GM10248 (cell line): ENCODE measurements at regions not wholly inside any gene's neighbourhood (a gene's known extent, or its start where the extent isn't known, plus 50 kb on each side); places are given as distances from the start of the nearest gene placed in this dataset.

Experiments
- CTCF ChIA-PET: fragments of 300-600 bp; sonication (Branson Sonifier 250); formaldehyde crosslinking; extraction: SDS; loops from one replicate; lab custom pipeline; 2021; ENCODE audit warnings: antibody characterized with exemption; lab: Yijun Ruan, JAX
- POLR2A ChIA-PET: fragments of 350-650 bp; sonication (Branson Sonifier 250); formaldehyde crosslinking; extraction: SDS; loops from one replicate; lab custom pipeline; 2020; ENCODE audit warnings: antibody characterized with exemption; lab: Yijun Ruan, JAX
- DNase-seq: peaks from one replicate; pipeline ENCODE4 v3.0.0; 2012; ENCODE audit errors: extremely low spot score
- CTCF ChIP-seq: IDR thresholded peaks from 2 replicates; pipeline ENCODE4 v1.5.1; 2012; ENCODE audit warnings: mild to moderate bottlenecking, low read depth; ENCODE audit errors: extremely low read depth, missing control alignments, control extremely low read depth

- POLR2A ChIA-PET: no interaction called here
- TF ChIP-seq CTCF: no peak
- CTCF ChIA-PET: interaction anchor here (1.0 kb wide), 1 partner anchor 10 kb away, joined by 3 read pairs; no protein-coding TSS in a partner anchor
- no peak for DNase-seq
Measured at GRCh38 chr14:83534995-83535394, 1994.9 kb upstream of the FLRT2 start.

- CTCF ChIA-PET: interaction anchor here (1.0 kb wide), 1 partner anchor 9 kb away, joined by 3 read pairs; no protein-coding TSS in a partner anchor
- POLR2A ChIA-PET: no interaction called here
- no peak for DNase-seq
- TF ChIP-seq CTCF: no peak
Measured at GRCh38 chr14:83535444-83535843, 1994.5 kb upstream of the FLRT2 start.

GRCh38 chr14:83541147-83541546 lies 1988.8 kb upstream of the FLRT2 start:
- no peak for DNase-seq
- TF ChIP-seq CTCF: no peak
- CTCF ChIA-PET: no interaction called here
- POLR2A ChIA-PET: no interaction called here

GRCh38 chr14:83548061-83548839 lies 1981.7 kb upstream of the FLRT2 start:
- TF ChIP-seq CTCF: no peak
- CTCF ChIA-PET: no interaction called here
- no peak for DNase-seq
- POLR2A ChIA-PET: no interaction called here

- POLR2A ChIA-PET: no interaction called here
- CTCF ChIA-PET: no interaction called here
- DNase-seq: no peak
- TF ChIP-seq CTCF: no peak
Measured at GRCh38 chr14:83556065-83556464, 1973.9 kb upstream of the FLRT2 start.

GRCh38 chr14:83556746-83557453 lies 1973.0 kb upstream of the FLRT2 start:
- POLR2A ChIA-PET: no interaction called here
- TF ChIP-seq CTCF: no peak
- CTCF ChIA-PET: no interaction called here
- no peak for DNase-seq
